ENCODE measurements at regions not wholly inside any gene's neighbourhood (a gene's known extent, or its start where the extent isn't known, plus 50 kb on each side); places are given as distances from the start of the nearest gene placed in this dataset.

DNA sequence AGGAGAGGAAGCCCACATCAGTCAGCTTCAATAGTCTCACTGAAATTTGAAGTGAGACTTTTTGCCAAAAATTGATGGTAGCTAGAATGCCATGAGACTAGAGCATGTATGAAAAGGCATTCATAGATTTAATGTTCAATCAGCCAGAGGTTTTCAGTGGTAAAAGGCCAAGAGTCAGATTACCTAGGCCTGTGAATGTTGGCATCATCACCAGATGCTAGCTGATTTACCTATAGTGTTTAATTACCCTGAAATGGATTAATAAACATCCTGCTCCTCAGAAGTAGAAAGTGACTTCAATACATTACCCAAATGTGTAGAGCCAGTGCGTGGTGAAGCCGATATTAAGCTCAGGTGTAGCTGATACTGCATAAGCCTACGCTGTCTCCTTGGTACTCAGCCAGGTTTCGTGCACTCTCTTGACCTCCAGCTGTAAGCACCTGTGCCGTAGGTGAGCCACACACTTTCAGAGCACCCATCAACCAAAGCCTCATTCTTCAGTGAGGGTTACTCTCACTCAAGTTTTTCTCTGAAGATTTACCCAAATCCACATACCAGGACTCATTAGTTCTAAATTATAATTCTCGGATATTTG, 1140.3 kb upstream of the SLC10A2 start:
- TF ChIP-seq EZH2 (IDR thresholded peaks at IDR 0.05; ENCODE audit: borderline replicate concordance, low read length) = no peak
- TF ChIP-seq, protein P1, sequence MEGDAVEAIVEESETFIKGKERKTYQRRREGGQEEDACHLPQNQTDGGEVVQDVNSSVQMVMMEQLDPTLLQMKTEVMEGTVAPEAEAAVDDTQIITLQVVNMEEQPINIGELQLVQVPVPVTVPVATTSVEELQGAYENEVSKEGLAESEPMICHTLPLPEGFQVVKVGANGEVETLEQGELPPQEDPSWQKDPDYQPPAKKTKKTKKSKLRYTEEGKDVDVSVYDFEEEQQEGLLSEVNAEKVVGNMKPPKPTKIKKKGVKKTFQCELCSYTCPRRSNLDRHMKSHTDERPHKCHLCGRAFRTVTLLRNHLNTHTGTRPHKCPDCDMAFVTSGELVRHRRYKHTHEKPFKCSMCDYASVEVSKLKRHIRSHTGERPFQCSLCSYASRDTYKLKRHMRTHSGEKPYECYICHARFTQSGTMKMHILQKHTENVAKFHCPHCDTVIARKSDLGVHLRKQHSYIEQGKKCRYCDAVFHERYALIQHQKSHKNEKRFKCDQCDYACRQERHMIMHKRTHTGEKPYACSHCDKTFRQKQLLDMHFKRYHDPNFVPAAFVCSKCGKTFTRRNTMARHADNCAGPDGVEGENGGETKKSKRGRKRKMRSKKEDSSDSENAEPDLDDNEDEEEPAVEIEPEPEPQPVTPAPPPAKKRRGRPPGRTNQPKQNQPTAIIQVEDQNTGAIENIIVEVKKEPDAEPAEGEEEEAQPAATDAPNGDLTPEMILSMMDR (IDR thresholded peaks at IDR 0.05; ENCODE audit: low read length) = no peak
